Ovary (tissue), 3 donors: ENCODE measurements at regions not wholly inside any gene's neighbourhood (a gene's known extent, or its start where the extent isn't known, plus 50 kb on each side); places are given as distances from the start of the nearest gene placed in this dataset.

ENCODE experiments used
- CTCF ChIP-seq, 3 donors: fragments of 450-650 bp in 2 of 3; fragments of 200-600 bp in 1 of 3; IDR thresholded peaks; one replicate each; pipeline versions ENCODE4 v1.5.1 to v1.8.0; 2016 to 2022; ENCODE audit warnings: antibody characterized with exemption in 3 of 3, mild to moderate bottlenecking in 1 of 3
- EP300 ChIP-seq: sonication (generic); formaldehyde crosslinking; IDR thresholded peaks from one replicate; pipeline ENCODE4 v1.6.1; 2017; ENCODE audit warnings: antibody characterized with exemption
- POLR2A ChIP-seq: fragments of 450-650 bp; IDR thresholded peaks from one replicate; pipeline ENCODE4 v1.6.1; 2017; ENCODE audit warnings: antibody characterized with exemption, mild to moderate bottlenecking, moderate library complexity
- donor health status: DM: no; HTN: no; CAD: no.

DNA sequence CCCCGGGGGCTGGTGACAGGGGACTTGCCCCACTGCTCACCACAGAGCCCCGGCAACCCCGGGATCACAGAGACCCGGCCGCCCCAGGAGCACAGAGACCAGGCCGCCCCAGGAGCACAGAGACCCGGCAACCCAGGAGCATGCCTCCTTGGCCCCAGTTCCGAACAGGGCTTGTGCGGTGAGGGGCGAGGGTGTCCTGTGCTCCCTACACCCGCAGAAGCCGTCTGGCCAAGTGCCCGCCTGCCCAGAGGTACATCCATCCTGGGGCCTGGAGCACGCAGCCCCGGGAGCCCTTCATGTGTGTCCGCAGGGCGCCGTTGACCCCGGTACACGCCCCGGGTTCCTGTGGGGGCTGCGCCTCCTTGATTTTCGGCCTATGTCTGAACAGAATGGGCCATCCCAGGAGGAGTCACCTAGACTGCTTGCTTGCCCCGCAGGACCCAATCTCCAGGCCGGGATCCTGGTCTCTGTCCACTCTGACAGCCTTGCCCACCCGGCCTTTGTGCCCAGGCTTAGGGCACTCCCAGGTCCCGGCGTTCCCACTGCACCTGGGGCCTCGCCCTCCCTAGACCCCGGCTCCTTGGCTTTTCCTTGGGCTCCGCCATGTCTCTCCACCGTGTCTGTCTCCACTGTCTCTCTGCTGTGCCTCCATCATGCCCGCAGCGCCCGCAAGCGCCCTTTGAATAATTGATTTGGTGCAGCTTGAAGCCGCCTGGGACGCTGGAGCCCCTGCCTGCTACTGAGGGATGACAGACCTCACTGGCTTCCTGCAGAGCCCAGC lies 219.8 kb downstream of the ERMARD start:
- TF ChIP-seq CTCF (IDR thresholded peaks at IDR 0.05), result no peak
- no peak for TF ChIP-seq POLR2A
- TF ChIP-seq EP300, result no peak
